ENCODE measurements at regions not wholly inside any gene's neighbourhood (a gene's known extent, or its start where the extent isn't known, plus 50 kb on each side); places are given as distances from the start of the nearest gene placed in this dataset.

- no peak overlapping the region for H3K27ac ChIP-seq (ENCODE audit: low read depth, low read length)
- H3K27me3 ChIP-seq (ENCODE audit: control insufficient read depth in 3 of 3, insufficient read depth in 3 of 3, low read length in 3 of 3): no peaks in the 10 kb centered on the region
- no peaks in the 10 kb centered on the region for H3K9me3 ChIP-seq (ENCODE audit: control insufficient read depth in 3 of 3, low read length in 3 of 3)
- H3K4me1 ChIP-seq (ENCODE audit: control insufficient read depth in 3 of 3, insufficient read depth in 3 of 3, low read length in 3 of 3): no peaks in the 10 kb centered on the region
- H3K36me3 ChIP-seq (ENCODE audit: control insufficient read depth in 3 of 3, insufficient read depth in 3 of 3, low read length in 3 of 3): no peaks in the 10 kb centered on the region
- no peak overlapping the region for H3K4me3 ChIP-seq (ENCODE audit: low read length in 3 of 3)
- no peak overlapping the region for H3K9ac ChIP-seq (ENCODE audit: low read depth in 1 of 3, low read length in 3 of 3)
Measured at GRCh38 chr2:6231166-6231565, 539.0 kb downstream of the SOX11 start.

GRCh38 chr2:6233993-6234392, 541.8 kb downstream of the SOX11 start:
- Histone ChIP-seq H3K4me3 (ENCODE audit: low read length in 3 of 3) (no peak overlapping the region), H3K9me3 (ENCODE audit: control insufficient read depth in 3 of 3, low read length in 3 of 3) (no peaks in the 10 kb centered on the region), H3K9ac (ENCODE audit: low read depth in 1 of 3, low read length in 3 of 3) (no peak overlapping the region), H3K4me1 (ENCODE audit: control insufficient read depth in 3 of 3, insufficient read depth in 3 of 3, low read length in 3 of 3) (no peaks in the 10 kb centered on the region), H3K27me3 (ENCODE audit: control insufficient read depth in 3 of 3, insufficient read depth in 3 of 3, low read length in 3 of 3) (no peaks in the 10 kb centered on the region), H3K36me3 (ENCODE audit: control insufficient read depth in 3 of 3, insufficient read depth in 3 of 3, low read length in 3 of 3) (no peaks in the 10 kb centered on the region), H3K27ac (ENCODE audit: low read depth, low read length) (no peak overlapping the region)

GRCh38 chr2:6234702-6235101, 542.5 kb downstream of the SOX11 start:
- Histone ChIP-seq H3K9ac (ENCODE audit: low read depth in 1 of 3, low read length in 3 of 3) (no peak overlapping the region), H3K4me3 (ENCODE audit: low read length in 3 of 3) (no peak overlapping the region), H3K9me3 (ENCODE audit: control insufficient read depth in 3 of 3, low read length in 3 of 3) (no peaks in the 10 kb centered on the region), H3K4me1 (ENCODE audit: control insufficient read depth in 3 of 3, insufficient read depth in 3 of 3, low read length in 3 of 3) (no peaks in the 10 kb centered on the region), H3K27me3 (ENCODE audit: control insufficient read depth in 3 of 3, insufficient read depth in 3 of 3, low read length in 3 of 3) (no peaks in the 10 kb centered on the region), H3K27ac (ENCODE audit: low read depth, low read length) (no peak overlapping the region), H3K36me3 (ENCODE audit: control insufficient read depth in 3 of 3, insufficient read depth in 3 of 3, low read length in 3 of 3) (no peaks in the 10 kb centered on the region)

DNA sequence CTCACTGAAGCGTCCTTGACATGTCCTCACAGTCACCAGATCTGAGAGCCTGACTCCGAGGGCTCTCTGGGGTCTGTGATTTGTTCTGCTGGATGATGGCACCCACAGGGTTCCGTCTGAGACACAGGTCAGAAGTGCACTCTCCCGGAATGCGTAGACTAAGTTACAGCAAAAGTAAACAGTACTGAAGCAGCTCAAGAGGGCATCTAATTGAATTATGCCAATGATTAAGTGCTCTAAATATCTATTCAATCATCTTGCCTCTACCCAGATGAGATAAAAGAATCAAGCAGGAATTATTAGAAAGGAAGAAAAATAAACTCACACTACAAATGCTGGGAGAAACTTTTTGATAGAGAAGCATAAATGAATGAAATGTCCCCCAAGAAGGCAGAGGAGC, 544.1 kb downstream of the SOX11 start:
- H3K9ac ChIP-seq (ENCODE audit: low read depth in 1 of 3, low read length in 3 of 3): no peak overlapping the region
- no peak overlapping the region for H3K4me3 ChIP-seq (ENCODE audit: low read length in 3 of 3)
- no peaks in the 10 kb centered on the region for H3K4me1 ChIP-seq (ENCODE audit: control insufficient read depth in 3 of 3, insufficient read depth in 3 of 3, low read length in 3 of 3)
- H3K36me3 ChIP-seq (ENCODE audit: control insufficient read depth in 3 of 3, insufficient read depth in 3 of 3, low read length in 3 of 3): no peaks in the 10 kb centered on the region
- no peaks in the 10 kb centered on the region for H3K27me3 ChIP-seq (ENCODE audit: control insufficient read depth in 3 of 3, insufficient read depth in 3 of 3, low read length in 3 of 3)
- no peak overlapping the region for H3K27ac ChIP-seq (ENCODE audit: low read depth, low read length)
- no peaks in the 10 kb centered on the region for H3K9me3 ChIP-seq (ENCODE audit: control insufficient read depth in 3 of 3, low read length in 3 of 3)

- no peak overlapping the region for H3K27ac ChIP-seq (ENCODE audit: low read depth, low read length)
- H3K36me3 ChIP-seq (ENCODE audit: control insufficient read depth in 3 of 3, insufficient read depth in 3 of 3, low read length in 3 of 3): no peaks in the 10 kb centered on the region
- H3K4me3 ChIP-seq (ENCODE audit: low read length in 3 of 3): no peak overlapping the region
- H3K9me3 ChIP-seq (ENCODE audit: control insufficient read depth in 3 of 3, low read length in 3 of 3): no peaks in the 10 kb centered on the region
- H3K9ac ChIP-seq (ENCODE audit: low read depth in 1 of 3, low read length in 3 of 3): no peak overlapping the region
- no peaks in the 10 kb centered on the region for H3K27me3 ChIP-seq (ENCODE audit: control insufficient read depth in 3 of 3, insufficient read depth in 3 of 3, low read length in 3 of 3)
- no peaks in the 10 kb centered on the region for H3K4me1 ChIP-seq (ENCODE audit: control insufficient read depth in 3 of 3, insufficient read depth in 3 of 3, low read length in 3 of 3)
Measured at GRCh38 chr2:6237039-6237660, 545.0 kb downstream of the SOX11 start.

DNA sequence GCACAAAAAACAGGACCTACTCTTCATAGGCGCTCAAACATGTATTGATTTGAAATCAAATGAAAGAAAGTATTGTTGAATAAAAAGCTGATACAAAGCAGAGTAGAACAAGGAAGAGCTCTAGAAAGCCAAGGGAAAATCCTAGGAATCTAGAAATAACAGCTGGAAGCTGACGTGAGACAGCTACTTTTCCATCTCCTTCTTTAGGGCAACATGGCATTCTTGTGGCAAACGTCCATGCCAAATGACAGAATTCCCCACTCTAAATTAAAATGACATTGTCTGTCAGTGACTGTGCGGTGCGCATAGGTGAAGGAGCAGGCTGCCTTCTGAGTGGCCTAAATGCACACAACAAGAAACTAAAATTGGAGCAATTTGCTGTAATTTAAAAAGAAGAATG, 557.4 kb downstream of the SOX11 start:
- Histone ChIP-seq H3K36me3 (ENCODE audit: control insufficient read depth in 3 of 3, insufficient read depth in 3 of 3, low read length in 3 of 3) (no peaks in the 10 kb centered on the region), H3K27ac (ENCODE audit: low read depth, low read length) (no peak overlapping the region), H3K4me1 (ENCODE audit: control insufficient read depth in 3 of 3, insufficient read depth in 3 of 3, low read length in 3 of 3) (no peaks in the 10 kb centered on the region), H3K9me3 (ENCODE audit: control insufficient read depth in 3 of 3, low read length in 3 of 3) (peaks cover 0 to 1% (median 0%) of the 10 kb centered on the region in 3 donors), H3K27me3 (ENCODE audit: control insufficient read depth in 3 of 3, insufficient read depth in 3 of 3, low read length in 3 of 3) (no peaks in the 10 kb centered on the region), H3K4me3 (ENCODE audit: low read length in 3 of 3) (no peak overlapping the region), H3K9ac (ENCODE audit: low read depth in 1 of 3, low read length in 3 of 3) (no peak overlapping the region)

- Histone ChIP-seq H3K4me1 (ENCODE audit: control insufficient read depth in 3 of 3, insufficient read depth in 3 of 3, low read length in 3 of 3) (no peaks in the 10 kb centered on the region), H3K9ac (ENCODE audit: low read depth in 1 of 3, low read length in 3 of 3) (no peak overlapping the region), H3K9me3 (ENCODE audit: control insufficient read depth in 3 of 3, low read length in 3 of 3) (peaks cover 0 to 1% (median 0%) of the 10 kb centered on the region in 3 donors), H3K4me3 (ENCODE audit: low read length in 3 of 3) (no peak overlapping the region), H3K36me3 (ENCODE audit: control insufficient read depth in 3 of 3, insufficient read depth in 3 of 3, low read length in 3 of 3) (no peaks in the 10 kb centered on the region), H3K27ac (ENCODE audit: low read depth, low read length) (no peak overlapping the region), H3K27me3 (ENCODE audit: control insufficient read depth in 3 of 3, insufficient read depth in 3 of 3, low read length in 3 of 3) (no peaks in the 10 kb centered on the region)
Measured at GRCh38 chr2:6254441-6254840, 562.3 kb downstream of the SOX11 start.

DNA sequence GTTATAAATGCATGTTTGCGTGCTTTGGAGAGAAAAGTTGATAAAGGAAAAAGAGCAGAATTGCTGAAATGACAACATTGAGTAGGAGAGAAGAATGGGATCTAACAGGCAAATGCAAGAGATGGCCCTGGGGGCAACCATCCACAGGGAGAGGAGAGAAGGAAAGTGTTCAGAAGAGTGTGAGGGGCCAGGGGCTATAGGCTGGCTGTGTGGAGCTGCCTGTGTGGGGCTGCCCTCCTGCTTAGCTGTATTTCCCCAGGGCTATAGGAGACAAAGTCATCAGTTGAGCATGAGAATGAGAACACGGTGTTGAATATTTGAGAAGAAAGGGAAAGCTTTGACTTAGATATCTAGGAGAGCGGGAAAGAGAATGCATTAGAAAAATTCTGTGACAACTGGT, 572.0 kb downstream of the SOX11 start:
- H3K4me1 ChIP-seq (ENCODE audit: control insufficient read depth in 3 of 3, insufficient read depth in 3 of 3, low read length in 3 of 3): no peaks in the 10 kb centered on the region
- no peak overlapping the region for H3K4me3 ChIP-seq (ENCODE audit: low read length in 3 of 3)
- H3K27ac ChIP-seq (ENCODE audit: low read depth, low read length): no peak overlapping the region
- H3K9ac ChIP-seq (ENCODE audit: low read depth in 1 of 3, low read length in 3 of 3): no peak overlapping the region
- no peaks in the 10 kb centered on the region for H3K9me3 ChIP-seq (ENCODE audit: control insufficient read depth in 3 of 3, low read length in 3 of 3)
- H3K27me3 ChIP-seq (ENCODE audit: control insufficient read depth in 3 of 3, insufficient read depth in 3 of 3, low read length in 3 of 3): no peaks in the 10 kb centered on the region
- no peaks in the 10 kb centered on the region for H3K36me3 ChIP-seq (ENCODE audit: control insufficient read depth in 3 of 3, insufficient read depth in 3 of 3, low read length in 3 of 3)

DNA sequence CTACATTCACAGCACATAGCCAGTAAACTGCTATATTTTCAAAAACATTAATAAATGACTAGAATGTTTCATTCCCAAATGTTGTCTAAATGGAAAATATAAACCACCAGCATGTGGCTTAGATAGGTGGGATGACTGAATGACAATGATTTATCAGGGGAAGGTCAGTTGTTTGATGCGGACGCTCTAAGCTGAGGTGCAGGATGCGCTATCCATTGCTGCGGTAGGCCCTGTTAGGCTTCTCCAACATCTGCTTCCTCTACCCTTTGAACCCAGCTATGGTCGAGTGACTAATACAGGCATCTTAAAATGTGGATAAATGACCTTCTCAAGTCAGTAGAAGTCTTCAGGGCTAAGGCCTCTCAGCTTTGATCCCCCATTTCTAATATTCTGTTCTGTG, 584.2 kb downstream of the CMPK2 start:
- Histone ChIP-seq H3K36me3 (ENCODE audit: control insufficient read depth in 3 of 3, insufficient read depth in 3 of 3, low read length in 3 of 3) (no peaks in the 10 kb centered on the region), H3K4me1 (ENCODE audit: control insufficient read depth in 3 of 3, insufficient read depth in 3 of 3, low read length in 3 of 3) (no peaks in the 10 kb centered on the region), H3K27me3 (ENCODE audit: control insufficient read depth in 3 of 3, insufficient read depth in 3 of 3, low read length in 3 of 3) (no peaks in the 10 kb centered on the region), H3K9me3 (ENCODE audit: control insufficient read depth in 3 of 3, low read length in 3 of 3) (peaks cover 0 to 4% (median 2%) of the 10 kb centered on the region in 3 donors), H3K9ac (ENCODE audit: low read depth in 1 of 3, low read length in 3 of 3) (no peak overlapping the region), H3K4me3 (ENCODE audit: low read length in 3 of 3) (no peak overlapping the region), H3K27ac (ENCODE audit: low read depth, low read length) (no peak overlapping the region)

DNA sequence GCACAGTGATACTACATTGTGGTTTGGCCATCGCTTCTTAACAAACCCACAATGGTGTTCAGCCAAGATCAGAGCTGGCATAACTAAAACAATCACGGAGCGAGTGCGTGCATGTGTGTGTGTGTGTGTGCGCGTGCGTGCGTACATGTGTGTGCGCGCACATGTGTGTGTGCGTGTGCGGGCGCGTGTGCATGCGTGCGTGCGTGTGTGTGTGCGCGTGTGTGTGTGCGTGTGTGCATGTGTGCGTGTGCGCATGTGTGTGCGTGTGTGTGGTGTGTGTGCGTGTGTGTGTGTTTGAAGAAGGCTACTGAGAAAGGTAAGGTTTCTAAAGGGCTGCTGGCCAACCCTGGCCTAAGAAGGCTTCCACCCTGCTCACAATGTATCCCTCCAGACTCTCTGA, 582.4 kb downstream of the CMPK2 start:
- peaks cover 0 to 4% (median 2%) of the 10 kb centered on the region in 3 donors for H3K9me3 ChIP-seq (ENCODE audit: control insufficient read depth in 3 of 3, low read length in 3 of 3)
- H3K27ac ChIP-seq (ENCODE audit: low read depth, low read length): no peak overlapping the region
- no peaks in the 10 kb centered on the region for H3K36me3 ChIP-seq (ENCODE audit: control insufficient read depth in 3 of 3, insufficient read depth in 3 of 3, low read length in 3 of 3)
- H3K4me1 ChIP-seq (ENCODE audit: control insufficient read depth in 3 of 3, insufficient read depth in 3 of 3, low read length in 3 of 3): no peaks in the 10 kb centered on the region
- H3K4me3 ChIP-seq (ENCODE audit: low read length in 3 of 3): no peak overlapping the region
- no peaks in the 10 kb centered on the region for H3K27me3 ChIP-seq (ENCODE audit: control insufficient read depth in 3 of 3, insufficient read depth in 3 of 3, low read length in 3 of 3)
- no peak overlapping the region for H3K9ac ChIP-seq (ENCODE audit: low read depth in 1 of 3, low read length in 3 of 3)

Data from skeletal muscle tissue (tissue), 3 donors.